CD4-positive, alpha-beta T cell treated with Interferon alpha-2 for 1 hour (primary cell): ENCODE measurements at regions not wholly inside any gene's neighbourhood (a gene's known extent, or its start where the extent isn't known, plus 50 kb on each side); places are given as distances from the start of the nearest gene placed in this dataset.
"Not testable (repeated sequence)": the region's sequence is repeated elsewhere in the genome, so short reads cannot be mapped to it uniquely, and the experiment has no call there.

Experiments used
- DNase-seq, 2 donors: peaks; one replicate each; pipeline ENCODE4 v3.0.0-alpha.2; 2020 to 2022

DNA sequence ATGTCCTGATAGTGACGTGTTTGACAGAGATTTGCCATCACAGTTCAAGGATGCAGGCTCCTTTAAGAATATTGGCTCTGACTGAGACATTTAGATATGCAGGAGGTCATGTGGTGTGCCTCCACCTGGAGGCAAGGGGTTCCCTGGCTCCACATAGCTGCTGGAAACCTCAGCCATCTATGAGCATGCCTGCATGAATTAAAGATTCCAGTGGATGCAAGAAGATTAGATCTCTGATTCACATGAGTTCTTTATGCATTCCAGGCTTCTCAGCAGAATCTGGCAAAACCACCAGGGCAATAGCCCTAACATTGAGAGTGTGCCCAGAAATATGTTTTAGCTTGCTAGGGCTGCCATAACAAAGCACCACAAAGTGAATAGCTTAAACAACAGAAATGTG is 298.5 kb upstream of the AADAT start:
- DNase-seq: no peak

DNA sequence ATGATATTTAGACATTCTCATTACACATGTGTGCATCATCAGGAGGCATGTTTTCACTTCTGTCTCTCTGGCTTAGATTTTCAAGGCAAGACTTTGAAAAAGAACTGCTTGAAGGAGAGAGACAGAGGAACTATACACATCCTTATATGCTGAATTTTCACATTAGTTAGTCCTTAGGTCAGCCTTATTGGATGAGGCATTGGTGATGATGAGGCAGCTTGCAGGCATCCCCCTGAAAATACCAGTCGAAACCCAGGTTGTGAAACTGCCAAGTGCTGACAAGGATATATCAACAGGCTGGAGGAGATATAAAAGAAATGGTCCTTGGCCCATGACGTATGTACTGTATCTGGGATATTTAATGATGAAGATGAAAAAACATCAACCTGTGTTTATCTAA is 297.2 kb upstream of the AADAT start:
- no peak for DNase-seq

DNA sequence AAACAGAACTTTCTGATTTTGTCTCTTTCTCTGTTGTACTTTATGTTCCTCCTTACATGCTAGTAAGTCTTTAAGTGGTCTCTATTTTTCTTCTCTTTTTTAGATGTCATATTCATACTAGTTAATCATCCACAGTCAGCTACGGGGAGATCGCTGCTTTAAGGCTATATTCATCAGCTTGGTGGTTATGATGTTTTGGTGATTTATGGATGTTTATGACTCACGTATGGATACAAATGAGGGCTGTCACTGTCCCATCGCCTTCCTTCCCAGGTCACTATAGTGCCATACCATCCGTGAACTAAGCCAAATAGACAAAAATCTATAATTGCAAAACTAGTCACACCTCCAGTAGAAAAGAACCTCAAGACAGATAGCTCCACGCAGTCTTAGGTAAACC is 296.8 kb upstream of the AADAT start:
- no peak for DNase-seq

DNA sequence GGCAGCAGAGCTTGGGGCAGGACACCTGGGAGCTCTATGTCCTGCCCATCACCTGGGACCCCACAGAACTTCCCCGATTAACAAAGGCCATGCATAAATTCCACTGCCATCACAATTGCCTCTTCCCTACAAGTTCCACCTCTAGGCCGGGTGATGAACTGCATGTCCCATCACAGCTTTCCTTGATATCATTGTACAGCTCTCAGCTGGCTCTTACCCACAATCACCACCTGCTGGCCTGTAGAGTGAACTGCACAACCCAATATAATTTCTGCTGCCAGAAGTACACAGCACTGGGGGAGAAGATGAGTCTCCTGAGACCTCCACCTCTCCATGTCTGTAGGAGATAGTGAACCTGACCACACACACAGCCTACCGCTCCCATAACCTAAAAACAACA is 285.0 kb upstream of the AADAT start:
- DNase-seq: no peak

DNA sequence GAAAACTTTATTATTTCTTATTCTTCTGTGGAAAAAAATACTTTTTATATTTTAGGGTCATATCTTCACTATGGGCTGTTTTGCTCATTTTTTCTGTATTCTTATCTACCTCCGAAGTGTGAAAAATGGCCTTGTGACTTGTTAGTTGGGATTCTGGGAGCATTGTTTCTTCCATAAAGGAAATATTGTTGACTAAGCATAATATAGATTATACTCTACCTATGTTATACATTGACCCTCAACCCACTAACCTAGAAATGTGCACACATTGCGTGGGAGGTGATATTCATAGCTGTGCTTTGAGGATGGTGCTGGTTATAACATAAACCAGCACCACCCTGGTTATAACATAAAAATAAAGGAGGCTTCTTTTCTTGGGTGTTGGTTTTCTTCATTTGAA is 259.2 kb upstream of the AADAT start:
- no peak for DNase-seq

DNA sequence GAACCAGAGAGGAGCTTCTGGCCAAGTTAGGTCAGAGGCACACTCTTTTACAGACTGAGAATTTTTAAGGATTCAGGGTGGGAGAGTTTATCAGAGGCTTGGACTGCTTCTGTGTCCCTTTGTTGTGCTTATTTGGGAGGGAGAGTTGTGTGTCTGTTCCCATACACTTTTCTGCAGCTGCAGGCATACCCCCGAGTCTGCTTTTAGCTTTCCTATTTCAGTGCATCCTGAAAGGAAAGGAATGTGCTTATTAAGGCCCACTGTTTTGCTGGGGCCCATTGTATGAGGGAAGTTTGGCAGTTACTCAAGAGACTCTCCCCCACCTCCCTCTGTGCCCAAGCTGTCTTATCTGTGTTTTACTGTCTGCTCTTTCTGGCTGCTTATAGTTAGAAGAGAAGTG is 257.4 kb upstream of the AADAT start:
- not testable (repeated sequence) for DNase-seq

DNA sequence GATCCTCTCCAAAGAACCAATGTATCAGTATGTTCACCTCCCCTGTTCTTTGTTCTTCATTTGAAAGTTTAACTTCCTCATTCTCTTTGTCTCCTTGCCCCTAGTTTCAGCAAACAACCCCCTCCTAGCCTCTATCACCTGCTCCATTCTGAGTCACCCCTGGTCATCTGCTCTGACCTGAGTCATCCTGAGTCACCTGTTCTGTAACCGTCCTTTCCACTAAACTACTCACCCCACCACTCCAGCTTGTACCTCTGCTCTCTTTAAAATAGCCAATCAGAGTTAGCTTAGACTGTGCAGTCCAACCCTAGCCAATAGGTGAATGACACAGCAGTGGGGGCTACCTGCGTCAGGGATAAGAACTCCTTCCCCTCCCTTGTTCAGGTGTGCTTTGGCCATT is 249.8 kb upstream of the AADAT start:
- no peak for DNase-seq

DNA sequence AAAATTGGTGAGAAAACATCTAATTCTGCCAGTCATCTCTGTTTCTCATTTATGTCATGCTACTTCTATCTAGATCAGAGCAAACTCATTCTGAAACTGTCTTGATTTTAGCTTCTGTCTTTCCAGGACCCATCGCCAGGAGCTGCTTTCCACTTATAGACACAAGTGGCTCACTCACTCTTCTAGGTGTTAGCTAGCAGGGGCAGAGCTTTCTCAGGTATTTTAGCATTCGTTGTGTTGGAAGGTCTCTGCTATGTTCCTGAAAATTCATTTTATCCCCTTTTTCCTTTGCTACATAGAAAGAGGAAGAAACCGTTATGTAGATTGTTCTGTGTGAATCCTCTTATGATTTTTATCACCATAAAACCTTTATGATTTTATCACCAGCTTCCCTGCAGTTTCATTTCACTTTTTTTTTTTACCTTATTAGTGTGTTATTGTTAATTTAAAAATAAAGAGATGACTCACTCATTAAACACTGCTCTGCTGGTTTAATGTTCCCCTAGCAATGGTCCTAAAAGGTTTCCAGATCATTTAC is 246.6 kb upstream of the AADAT start:
- no peak for DNase-seq

DNA sequence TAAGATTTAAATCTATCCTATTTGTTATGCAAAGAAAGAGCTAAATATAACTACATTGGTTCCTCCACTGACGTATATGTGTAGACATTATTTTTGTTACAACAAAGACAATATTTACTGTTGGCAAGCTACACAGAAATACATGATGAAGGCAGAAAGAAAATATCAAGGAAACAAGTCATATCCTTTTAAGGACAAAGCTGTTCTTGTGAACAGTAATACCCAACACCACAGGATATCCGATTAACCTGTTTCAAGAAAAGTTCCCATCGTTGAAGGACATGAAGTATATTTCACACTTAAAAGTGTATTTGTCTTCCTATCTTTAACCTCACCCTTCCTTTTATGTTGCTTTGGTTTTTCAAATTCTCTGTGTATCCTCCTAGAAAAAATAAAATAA is 235.8 kb upstream of the AADAT start:
- DNase-seq: no peak

DNA sequence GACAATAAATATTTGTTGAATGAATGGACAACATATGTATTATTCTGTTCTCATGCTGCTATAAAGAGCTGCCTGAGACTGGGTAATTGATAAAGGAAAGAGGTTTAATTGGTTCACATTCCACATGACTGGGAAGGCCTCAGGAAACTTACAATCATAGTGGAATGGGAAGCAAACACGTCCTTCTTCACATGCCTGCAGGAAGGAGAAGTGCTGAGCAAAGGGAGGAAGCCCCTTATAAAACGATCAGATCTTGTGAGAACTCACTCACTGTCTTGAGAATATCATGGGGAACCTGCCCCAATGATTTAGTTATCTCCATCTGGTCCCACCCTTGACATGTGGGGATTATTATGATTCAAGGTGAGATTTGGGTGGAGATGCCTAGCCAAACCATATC is 233.9 kb upstream of the AADAT start:
- DNase-seq: no peak

DNA sequence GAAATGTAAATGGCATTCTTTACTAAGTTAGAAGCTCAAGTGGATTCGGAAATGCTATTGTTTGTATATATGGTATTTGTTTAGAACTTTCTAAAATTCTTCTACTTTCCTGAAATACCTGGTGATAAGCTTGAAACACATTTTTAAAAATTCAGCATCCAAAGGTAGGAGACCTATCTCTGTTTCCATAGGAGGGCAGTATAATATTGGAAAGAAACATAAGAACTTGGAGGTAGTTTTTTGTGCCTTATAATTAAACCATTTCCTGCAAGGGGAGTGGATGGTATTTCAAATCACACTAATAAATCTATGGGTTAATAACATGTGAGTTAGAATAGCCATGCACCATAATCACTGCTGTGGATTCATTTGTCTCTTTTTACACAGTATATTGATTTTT is 217.4 kb upstream of the AADAT start:
- DNase-seq: no peak

DNA sequence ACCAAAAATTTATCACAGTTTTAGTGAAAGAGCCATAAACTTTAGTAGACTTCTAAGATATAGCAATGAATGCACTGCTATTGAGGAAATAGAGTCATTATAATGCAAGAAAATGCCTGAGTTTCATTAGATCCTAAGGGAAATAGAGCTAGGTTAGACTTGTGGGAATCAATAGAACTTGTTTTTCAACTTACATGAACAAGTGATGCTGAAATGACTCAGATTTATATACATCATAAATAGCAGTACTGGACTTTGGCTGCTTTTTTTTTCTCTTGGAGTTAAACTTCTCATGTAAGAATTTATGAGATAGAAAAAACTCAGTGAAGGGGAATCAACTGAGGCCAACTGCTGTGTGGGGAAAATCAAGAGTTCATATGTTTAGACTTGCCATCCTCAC is 216.5 kb upstream of the AADAT start:
- DNase-seq: no peak

DNA sequence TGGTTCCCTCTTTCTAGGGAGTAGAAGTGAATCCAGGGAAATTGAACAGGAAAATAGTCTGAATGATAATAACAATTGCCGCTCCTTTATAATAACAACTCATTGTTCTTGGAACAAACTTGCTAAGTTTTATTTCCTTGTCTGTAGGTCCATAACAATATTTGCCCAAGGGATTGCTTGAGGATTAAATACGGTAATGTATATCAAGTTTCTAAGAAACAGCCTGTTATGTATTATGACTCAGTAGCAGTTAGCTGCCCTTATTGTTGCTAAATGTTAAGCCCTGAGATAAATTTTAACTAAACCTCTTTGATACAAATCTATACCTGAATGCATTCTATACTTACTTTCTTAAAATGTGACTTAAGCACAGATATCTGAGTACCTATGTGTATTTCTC is 215.9 kb upstream of the AADAT start:
- no peak for DNase-seq

DNA sequence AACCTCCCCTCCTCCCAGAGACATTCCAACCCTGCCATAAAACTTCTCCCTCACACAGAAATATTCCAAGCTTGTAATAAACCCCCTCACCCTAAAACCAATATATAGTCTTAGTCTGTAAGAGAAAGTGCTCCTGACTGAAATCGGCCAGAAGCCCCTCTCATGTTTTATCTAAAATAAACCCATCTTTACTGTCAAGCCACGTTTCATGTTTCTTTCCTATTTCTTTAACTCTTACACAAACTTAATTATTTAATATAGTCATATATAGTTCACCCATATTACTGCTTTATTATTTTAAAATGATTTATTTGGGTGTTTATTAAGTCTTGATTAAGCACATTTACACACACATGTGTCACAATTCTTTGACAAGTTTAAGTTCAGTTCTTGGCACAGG is 191.3 kb upstream of the AADAT start:
- DNase-seq: no peak

DNA sequence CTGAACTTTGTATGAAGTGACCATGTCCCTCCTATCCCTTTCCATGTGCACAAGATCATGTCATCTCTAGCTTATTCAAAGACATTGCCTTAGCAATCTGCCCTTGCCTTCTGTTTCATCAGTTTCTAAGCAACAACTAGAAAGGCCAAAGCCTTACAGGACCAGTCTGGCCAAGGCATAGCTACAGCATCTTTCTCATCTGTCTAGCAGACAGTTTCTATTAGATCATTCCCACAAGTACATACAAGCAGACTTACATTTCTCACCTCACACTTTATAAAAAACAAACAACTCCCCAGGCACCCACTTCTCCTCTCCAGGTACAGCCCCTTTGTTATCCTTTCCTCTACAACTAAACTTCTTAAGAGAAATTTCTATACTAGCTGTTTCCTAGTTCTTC is 188.7 kb upstream of the AADAT start:
- no peak for DNase-seq

DNA sequence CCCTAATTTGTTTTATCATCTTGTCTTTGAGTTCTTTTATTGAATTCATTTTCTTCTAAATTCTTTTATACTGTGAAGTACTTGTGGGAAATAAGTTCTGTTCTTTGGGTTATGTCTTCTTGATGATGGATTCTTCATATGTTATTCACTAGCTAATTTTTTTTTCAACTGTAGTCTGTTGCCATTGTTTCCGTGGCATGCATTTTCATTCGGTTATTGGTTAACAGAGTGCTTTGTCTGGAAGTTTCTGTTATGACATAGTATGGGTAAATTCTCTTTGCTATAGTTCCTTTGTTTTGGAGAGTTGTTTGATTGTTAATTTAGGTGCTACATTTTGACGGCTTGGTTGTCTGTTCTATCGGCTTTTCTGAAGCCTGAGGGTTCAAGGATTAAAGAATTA is 184.9 kb upstream of the AADAT start:
- DNase-seq: no peak

DNA sequence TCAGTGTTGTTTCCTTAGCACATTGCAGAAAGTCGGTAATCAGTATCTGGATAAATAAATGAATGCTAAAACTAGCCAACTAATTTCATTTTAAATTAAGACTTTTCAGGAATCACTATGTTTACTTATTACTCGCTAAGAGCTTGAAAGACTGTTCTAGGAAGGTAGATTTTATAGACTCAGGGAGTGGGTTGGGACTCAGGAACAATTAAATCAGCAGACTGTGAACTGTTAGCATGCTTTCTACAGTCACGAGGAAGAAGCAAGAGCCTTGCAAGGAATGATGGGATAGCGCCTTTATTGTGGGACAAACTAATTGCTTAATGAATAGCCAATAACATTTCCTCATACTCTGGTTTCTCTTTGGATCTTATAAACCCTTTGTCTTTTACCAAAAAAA is 183.2 kb upstream of the AADAT start:
- DNase-seq: no peak

DNA sequence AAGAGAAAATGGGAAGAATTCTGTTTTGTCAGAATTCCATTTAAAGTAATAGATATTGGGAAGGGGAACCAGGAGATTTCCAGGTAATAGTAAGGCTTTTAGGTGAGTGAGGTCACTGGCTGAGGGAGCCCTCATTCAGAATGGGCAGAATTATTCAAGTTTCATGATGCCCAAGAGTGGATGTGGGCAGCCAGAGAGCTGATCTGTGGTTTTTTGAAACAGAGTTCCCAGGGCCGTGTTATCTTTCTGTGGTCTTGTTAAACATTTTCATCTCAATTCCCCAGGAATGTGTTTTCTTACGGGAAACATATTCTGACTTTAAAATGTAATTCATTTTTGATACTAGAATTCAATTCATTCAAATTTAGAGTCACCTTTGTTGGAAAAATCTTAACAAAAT is 182.0 kb upstream of the AADAT start:
- no peak for DNase-seq

DNA sequence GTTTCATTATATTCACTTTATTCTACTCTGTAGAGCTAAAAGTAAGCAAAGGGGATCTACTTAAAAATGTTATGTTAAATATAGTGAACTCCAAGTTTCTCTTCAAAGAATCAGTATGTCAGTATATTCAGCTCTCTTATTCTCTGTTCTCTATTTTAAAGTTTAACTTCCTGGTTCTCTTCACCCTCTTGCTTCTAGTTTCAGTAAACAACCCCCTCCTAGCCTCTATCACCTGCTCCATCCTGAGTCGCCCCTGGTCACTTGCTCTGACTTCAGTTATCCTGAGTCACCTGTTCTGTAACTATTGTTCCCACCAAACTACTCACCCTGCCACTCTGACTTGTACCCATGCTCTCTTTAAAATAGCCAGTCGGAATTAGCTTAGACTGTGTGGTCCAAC is 180.9 kb upstream of the AADAT start:
- no peak for DNase-seq

DNA sequence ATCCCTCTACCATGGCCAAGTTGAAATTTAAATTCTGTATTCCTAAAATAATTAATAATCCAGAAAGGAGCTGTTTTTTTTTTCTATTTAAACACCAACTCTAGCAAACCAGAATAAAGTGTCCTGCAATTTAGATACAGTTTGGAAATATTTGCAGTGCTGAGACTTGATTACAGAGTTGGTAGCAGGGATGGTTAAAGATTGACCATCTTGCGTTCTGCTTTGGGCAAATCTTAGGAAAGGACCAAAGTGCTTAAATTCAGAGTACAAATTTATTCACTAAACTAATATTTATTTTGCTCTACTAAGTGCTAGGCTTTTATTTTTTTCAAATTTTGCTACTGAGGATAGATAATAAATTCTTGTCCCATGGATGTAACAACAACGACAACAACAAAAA is 180.2 kb upstream of the AADAT start:
- DNase-seq: no peak

DNA sequence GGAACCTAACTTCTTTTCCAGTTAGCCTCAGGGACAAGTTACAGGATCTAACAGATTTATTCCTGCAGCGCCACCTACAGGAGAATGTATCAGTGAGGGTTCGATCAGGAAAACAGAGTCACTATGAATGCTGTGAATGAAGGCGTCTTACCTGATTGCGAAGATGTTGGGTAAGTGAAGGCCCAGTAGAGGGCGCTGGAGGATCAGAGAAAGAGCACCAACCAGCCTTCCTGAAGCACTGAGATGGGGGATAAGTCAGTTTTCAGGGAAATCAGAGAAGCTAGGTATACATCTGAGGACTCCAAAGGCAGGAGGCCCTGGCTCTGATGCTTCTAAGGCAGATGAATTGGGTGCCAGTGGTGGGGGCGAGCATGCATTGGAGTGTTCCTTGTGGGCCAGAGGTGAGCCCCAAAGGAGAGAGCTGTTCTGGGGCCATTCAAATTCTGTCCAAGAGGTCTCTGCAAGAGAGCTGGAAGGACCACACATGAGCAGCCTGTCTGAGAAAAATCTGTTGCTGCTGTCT is 169.9 kb upstream of the AADAT start:
- DNase-seq: peak; percentile 7 to 9

DNA sequence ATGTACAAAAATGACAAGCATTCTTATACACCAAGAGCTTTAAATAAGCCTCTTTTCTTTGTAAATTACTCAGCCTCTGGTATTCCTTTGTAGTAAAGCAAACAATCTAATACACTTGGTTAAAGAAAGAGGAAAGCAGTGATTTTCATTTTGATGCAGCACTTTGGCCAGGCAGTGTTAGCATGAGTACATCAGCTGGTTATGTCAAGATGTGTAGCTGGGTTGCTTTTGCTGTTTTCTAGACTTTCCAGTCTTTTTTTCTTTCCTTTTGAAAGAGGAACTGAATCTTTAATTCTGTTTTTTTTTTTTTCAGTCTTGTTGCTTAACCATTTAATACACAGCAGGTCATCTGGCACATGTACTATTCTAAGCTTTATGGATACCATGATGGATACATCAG is 167.1 kb upstream of the AADAT start:
- no peak for DNase-seq

DNA sequence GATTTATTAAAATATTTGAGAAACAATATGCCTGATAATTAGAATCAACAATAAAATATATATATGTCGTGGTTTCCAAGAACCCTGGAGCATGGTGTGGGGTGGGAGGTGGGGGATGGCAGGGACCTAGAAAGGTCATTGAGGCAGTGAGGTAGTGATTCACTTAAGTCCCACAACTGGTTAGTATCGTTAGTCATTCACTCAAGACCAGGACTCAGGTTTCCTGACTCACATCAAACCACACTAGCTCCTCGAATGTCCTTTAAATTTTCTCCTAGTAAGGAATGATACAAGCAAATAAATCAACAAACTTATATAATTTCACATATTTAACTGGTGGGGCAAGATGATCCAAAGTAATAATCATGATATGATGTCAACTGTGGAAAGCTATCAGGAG is 158.8 kb upstream of the AADAT start:
- DNase-seq: no peak

DNA sequence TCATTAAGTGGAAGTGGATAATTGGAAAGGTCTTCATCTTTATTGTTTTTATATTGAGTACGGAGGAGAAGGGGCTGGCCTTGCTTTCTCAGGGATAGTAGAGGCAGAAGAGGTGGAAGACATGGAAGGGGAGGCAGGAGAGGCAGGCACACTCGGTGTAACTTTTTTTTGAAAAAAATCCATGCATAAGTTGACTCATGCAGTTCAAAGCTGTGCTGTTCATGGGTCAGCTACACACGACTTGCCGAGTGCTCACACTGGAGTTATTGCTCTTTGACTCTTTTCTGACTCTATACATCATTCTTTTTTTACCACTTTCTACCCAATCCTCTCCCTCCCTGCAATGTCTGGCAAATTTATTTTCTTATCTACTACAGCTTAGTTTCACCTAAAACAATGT is 158.3 kb upstream of the AADAT start:
- no peak for DNase-seq

DNA sequence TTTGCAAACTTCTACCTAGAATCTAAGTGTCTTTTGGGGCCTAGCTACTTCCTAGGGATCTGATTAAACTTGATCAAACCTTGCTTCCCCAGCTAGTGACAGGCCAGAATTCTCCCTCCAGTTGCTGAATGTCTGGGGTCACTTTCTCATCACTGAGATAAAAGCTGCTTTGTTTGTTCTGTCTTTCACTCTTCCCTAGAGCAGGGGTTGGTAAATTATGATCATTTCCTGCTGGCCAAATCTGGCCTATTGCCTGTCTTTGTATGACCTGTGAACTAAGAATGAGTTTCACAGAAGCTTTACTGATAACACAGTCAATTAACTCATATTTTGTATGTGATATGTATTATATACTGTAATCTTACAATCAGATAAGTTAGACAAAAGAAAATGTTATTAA is 157.8 kb upstream of the AADAT start:
- DNase-seq: no peak
